ENCODE measurements at regions not wholly inside any gene's neighbourhood (a gene's known extent, or its start where the extent isn't known, plus 50 kb on each side); places are given as distances from the start of the nearest gene placed in this dataset.
"Not testable (repeated sequence)": the region's sequence is repeated elsewhere in the genome, so short reads cannot be mapped to it uniquely, and the experiment has no call there.

GRCh38 chr16:26721957-26722356 is 344.8 kb upstream of the C16orf82 start:
- TF ChIP-seq RELA (CRISPR knock-in tag; IDR thresholded peaks at IDR 0.05); PRDM10 (CRISPR knock-in tag; IDR thresholded peaks at IDR 0.05; ENCODE audit: low read depth); HDAC6 (IDR thresholded peaks at IDR 0.05; ENCODE audit: low read depth, low read length): not testable (repeated sequence)
- TF ChIP-seq, protein P1, sequence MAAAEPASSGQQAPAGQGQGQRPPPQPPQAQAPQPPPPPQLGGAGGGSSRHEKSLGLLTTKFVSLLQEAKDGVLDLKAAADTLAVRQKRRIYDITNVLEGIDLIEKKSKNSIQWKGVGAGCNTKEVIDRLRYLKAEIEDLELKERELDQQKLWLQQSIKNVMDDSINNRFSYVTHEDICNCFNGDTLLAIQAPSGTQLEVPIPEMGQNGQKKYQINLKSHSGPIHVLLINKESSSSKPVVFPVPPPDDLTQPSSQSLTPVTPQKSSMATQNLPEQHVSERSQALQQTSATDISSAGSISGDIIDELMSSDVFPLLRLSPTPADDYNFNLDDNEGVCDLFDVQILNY (CRISPR knock-in tag; conservative IDR thresholded peaks at IDR 0.05) = not testable (repeated sequence)
- TF ChIP-seq, protein P2, sequence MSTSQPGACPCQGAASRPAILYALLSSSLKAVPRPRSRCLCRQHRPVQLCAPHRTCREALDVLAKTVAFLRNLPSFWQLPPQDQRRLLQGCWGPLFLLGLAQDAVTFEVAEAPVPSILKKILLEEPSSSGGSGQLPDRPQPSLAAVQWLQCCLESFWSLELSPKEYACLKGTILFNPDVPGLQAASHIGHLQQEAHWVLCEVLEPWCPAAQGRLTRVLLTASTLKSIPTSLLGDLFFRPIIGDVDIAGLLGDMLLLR (CRISPR knock-in tag; IDR thresholded peaks at IDR 0.05) = not testable (repeated sequence)

Data from HepG2 (cell line).